SW 1271 (cell line): ENCODE measurements at regions not wholly inside any gene's neighbourhood (a gene's known extent, or its start where the extent isn't known, plus 50 kb on each side); places are given as distances from the start of the nearest gene placed in this dataset.

ENCODE experiments used
- DNase-seq, 2 experiments: peaks; one replicate each; lab custom pipeline; 2025; lab: John Stamatoyannopoulos, UW

- DNase-seq: no peak
These were observed 420.1 kb upstream of the PAPPA start for GRCh38 chr9:115733318-115734110.

GRCh38 chr9:115739096-115739875 is 414.3 kb upstream of the PAPPA start:
- DNase-seq: no peak

- no peak for DNase-seq
These were observed 412.6 kb upstream of the PAPPA start for GRCh38 chr9:115740986-115741385.

GRCh38 chr9:115743709-115744605 is 409.6 kb upstream of the PAPPA start:
- no peak for DNase-seq

- DNase-seq: no peak
These were observed 407.1 kb upstream of the PAPPA start for GRCh38 chr9:115746496-115746895.

GRCh38 chr9:115747731-115748130 is 405.9 kb upstream of the PAPPA start:
- no peak for DNase-seq

- no peak for DNase-seq
These were observed 396.9 kb upstream of the PAPPA start for GRCh38 chr9:115756736-115757135.

GRCh38 chr9:115757461-115757860 is 396.1 kb upstream of the PAPPA start:
- DNase-seq: no peak

GRCh38 chr9:115758441-115758840 is 395.1 kb upstream of the PAPPA start:
- DNase-seq: no peak

- no peak for DNase-seq
These were observed 394.2 kb upstream of the PAPPA start for GRCh38 chr9:115759426-115759825.

GRCh38 chr9:115764645-115765044 is 388.9 kb upstream of the PAPPA start:
- DNase-seq: no peak

- DNase-seq: no peak
These were observed 388.5 kb upstream of the PAPPA start for GRCh38 chr9:115765060-115765459.

- DNase-seq: no peak
These were observed 387.1 kb upstream of the PAPPA start for GRCh38 chr9:115766370-115766955.

GRCh38 chr9:115770521-115770920 is 383.1 kb upstream of the PAPPA start:
- no peak for DNase-seq

- DNase-seq: no peak
These were observed 377.9 kb upstream of the PAPPA start for GRCh38 chr9:115775659-115776058.

GRCh38 chr9:115777610-115778009 is 376.0 kb upstream of the PAPPA start:
- no peak for DNase-seq

GRCh38 chr9:115781070-115781736 is 372.4 kb upstream of the PAPPA start:
- no peak for DNase-seq

GRCh38 chr9:115786321-115786720 is 367.3 kb upstream of the PAPPA start:
- no peak for DNase-seq

GRCh38 chr9:115790520-115790919 is 363.1 kb upstream of the PAPPA start:
- DNase-seq: no peak

GRCh38 chr9:115794921-115795475 is 358.6 kb upstream of the PAPPA start:
- no peak for DNase-seq

GRCh38 chr9:115799734-115800133 is 353.9 kb upstream of the PAPPA start:
- DNase-seq: no peak
